ENCODE measurements at regions not wholly inside any gene's neighbourhood (a gene's known extent, or its start where the extent isn't known, plus 50 kb on each side); places are given as distances from the start of the nearest gene placed in this dataset.

- no peak for DNase-seq
Measured at GRCh38 chr9:107727086-107727780, 237.7 kb upstream of the KLF4 start.

GRCh38 chr9:107723015-107723414, 233.4 kb upstream of the KLF4 start:
- no peak for DNase-seq

- no peak for DNase-seq
Measured at GRCh38 chr9:107721705-107722245, 232.2 kb upstream of the KLF4 start.

GRCh38 chr9:107720501-107720900, 230.9 kb upstream of the KLF4 start:
- no peak for DNase-seq

- no peak for DNase-seq
Measured at GRCh38 chr9:107717529-107718314, 228.2 kb upstream of the KLF4 start.

- no peak for DNase-seq
Measured at GRCh38 chr9:107715740-107716139, 226.2 kb upstream of the KLF4 start.

- no peak for DNase-seq
Measured at GRCh38 chr9:107713470-107713869, 223.9 kb upstream of the KLF4 start.

- DNase-seq: no peak
Measured at GRCh38 chr9:107712390-107712789, 222.8 kb upstream of the KLF4 start.

GRCh38 chr9:107711542-107711941, 222.0 kb upstream of the KLF4 start:
- DNase-seq: no peak

- DNase-seq: no peak
Measured at GRCh38 chr9:107710953-107711352, 221.4 kb upstream of the KLF4 start.

GRCh38 chr9:107710546-107710945, 221.0 kb upstream of the KLF4 start:
- no peak for DNase-seq

GRCh38 chr9:107708791-107709190, 219.2 kb upstream of the KLF4 start:
- DNase-seq: no peak

GRCh38 chr9:107707915-107708441, 218.4 kb upstream of the KLF4 start:
- DNase-seq: no peak

GRCh38 chr9:107707428-107707837, 217.9 kb upstream of the KLF4 start:
- DNase-seq: no peak

GRCh38 chr9:107706701-107707427, 217.3 kb upstream of the KLF4 start:
- DNase-seq: no peak

- no peak for DNase-seq
Measured at GRCh38 chr9:107705521-107705920, 216.0 kb upstream of the KLF4 start.

GRCh38 chr9:107704774-107705173, 215.2 kb upstream of the KLF4 start:
- DNase-seq: no peak

- no peak for DNase-seq
Measured at GRCh38 chr9:107703651-107704050, 214.1 kb upstream of the KLF4 start.

GRCh38 chr9:107700847-107701246, 211.3 kb upstream of the KLF4 start:
- DNase-seq: no peak

- DNase-seq: no peak
Measured at GRCh38 chr9:107699231-107699630, 209.7 kb upstream of the KLF4 start.

- no peak for DNase-seq
Measured at GRCh38 chr9:107698779-107699178, 209.2 kb upstream of the KLF4 start.

GRCh38 chr9:107696302-107696701, 206.7 kb upstream of the KLF4 start:
- DNase-seq: no peak

GRCh38 chr9:107694390-107694789, 204.8 kb upstream of the KLF4 start:
- DNase-seq: no peak

Data from stimulated activated CD4-positive, alpha-beta T cell treated with anti-CD3 and anti-CD28 coated beads, Interleukin-4, amount 100 ng/mL, for 1 hour (primary cell).